Parathyroid adenoma (tissue), 2 donors: ENCODE measurements at regions not wholly inside any gene's neighbourhood (a gene's known extent, or its start where the extent isn't known, plus 50 kb on each side); places are given as distances from the start of the nearest gene placed in this dataset.

Experiments
- H2AFZ ChIP-seq: fragments of 300-600 bp; sonication (generic); one replicate; pipeline ENCODE4 v1.7.0; 2017; ENCODE audit warnings: antibody characterized with exemption, mild to moderate bottlenecking
- H3K27ac ChIP-seq: fragments of 300-600 bp; sonication (generic); one replicate; pipeline ENCODE4 v1.7.0; 2017
- H3K27me3 ChIP-seq: fragments of 300-600 bp; sonication (generic); one replicate; pipeline ENCODE4 v1.7.0; 2017; ENCODE audit warnings: low read length; ENCODE audit not compliant: control insufficient read depth, insufficient read depth
- H3K36me3 ChIP-seq: fragments of 300-600 bp; sonication (generic); one replicate; pipeline ENCODE4 v1.7.0; 2017; ENCODE audit warnings: low read length; ENCODE audit not compliant: control insufficient read depth, insufficient read depth
- H3K4me1 ChIP-seq: fragments of 300-600 bp; sonication (generic); one replicate; pipeline ENCODE4 v1.7.0; 2017; ENCODE audit warnings: control low read depth
- H3K4me2 ChIP-seq: fragments of 300-600 bp; sonication (generic); one replicate; pipeline ENCODE4 v1.7.0; 2017; ENCODE audit warnings: low read length
- H3K4me3 ChIP-seq: fragments of 300-600 bp; sonication (generic); one replicate; pipeline ENCODE4 v1.7.0; 2017; ENCODE audit warnings: low read depth, low read length
- H3K79me2 ChIP-seq: fragments of 300-600 bp; sonication (generic); one replicate; pipeline ENCODE4 v1.7.0; 2017; ENCODE audit warnings: control low read depth
- H3K9ac ChIP-seq: fragments of 300-600 bp; sonication (generic); one replicate; pipeline ENCODE4 v1.7.0; 2017; ENCODE audit warnings: mild to moderate bottlenecking
- H3K9me3 ChIP-seq: fragments of 300-600 bp; sonication (generic); one replicate; pipeline ENCODE4 v1.7.0; 2017; ENCODE audit warnings: low read length; ENCODE audit not compliant: control insufficient read depth
- CTCF ChIP-seq: fragments of 300-600 bp; sonication (generic); IDR thresholded peaks from one replicate; pipeline ENCODE4 v1.7.0; 2017; ENCODE audit warnings: antibody characterized with exemption, mild to moderate bottlenecking
- donor health status: primary hyperparathyroidism.

- no peak overlapping the region for H3K9ac ChIP-seq
- H3K9me3 ChIP-seq: no peaks in the 10 kb centered on the region
- H3K79me2 ChIP-seq: no peaks in the 10 kb centered on the region
- no peak overlapping the region for H3K4me2 ChIP-seq
- H3K27ac ChIP-seq: no peak overlapping the region
- H2AFZ ChIP-seq: no peak overlapping the region
- H3K36me3 ChIP-seq: no peaks in the 10 kb centered on the region
- H3K27me3 ChIP-seq: no peaks in the 10 kb centered on the region
- no peak for TF ChIP-seq CTCF
- no peaks in the 10 kb centered on the region for H3K4me1 ChIP-seq
- no peak overlapping the region for H3K4me3 ChIP-seq
Observed at GRCh38 chr4:81990898-81991297, 382.9 kb downstream of the HNRNPD start.

GRCh38 chr4:81990211-81990610, 383.6 kb downstream of the HNRNPD start:
- no peak for TF ChIP-seq CTCF

GRCh38 chr4:81989202-81989601, 384.6 kb downstream of the HNRNPD start:
- H3K4me1 ChIP-seq: no peaks in the 10 kb centered on the region
- no peak overlapping the region for H3K9ac ChIP-seq
- H3K79me2 ChIP-seq: no peaks in the 10 kb centered on the region
- no peaks in the 10 kb centered on the region for H3K27me3 ChIP-seq
- H3K9me3 ChIP-seq: no peaks in the 10 kb centered on the region
- TF ChIP-seq CTCF: no peak
- no peaks in the 10 kb centered on the region for H3K36me3 ChIP-seq
- no peak overlapping the region for H2AFZ ChIP-seq
- no peak overlapping the region for H3K4me2 ChIP-seq
- no peak overlapping the region for H3K27ac ChIP-seq
- no peak overlapping the region for H3K4me3 ChIP-seq

More at GRCh38 chr4:81990211-81990610, 383.6 kb downstream of the HNRNPD start:
- no peaks in the 10 kb centered on the region for H3K36me3 ChIP-seq
- H3K4me2 ChIP-seq: no peak overlapping the region
- H3K27ac ChIP-seq: no peak overlapping the region
- no peak overlapping the region for H2AFZ ChIP-seq
- H3K27me3 ChIP-seq: no peaks in the 10 kb centered on the region
- no peaks in the 10 kb centered on the region for H3K79me2 ChIP-seq
- H3K9ac ChIP-seq: no peak overlapping the region
- no peaks in the 10 kb centered on the region for H3K4me1 ChIP-seq
- no peak overlapping the region for H3K4me3 ChIP-seq
- H3K9me3 ChIP-seq: no peaks in the 10 kb centered on the region

GRCh38 chr4:81988178-81988577, 385.6 kb downstream of the HNRNPD start:
- Histone ChIP-seq H3K9ac (no peak overlapping the region), H3K27me3 (no peaks in the 10 kb centered on the region), H3K36me3 (no peaks in the 10 kb centered on the region), H3K9me3 (no peaks in the 10 kb centered on the region), H2AFZ (no peak overlapping the region), H3K4me1 (no peaks in the 10 kb centered on the region), H3K4me2 (no peak overlapping the region), H3K27ac (no peak overlapping the region), H3K79me2 (no peaks in the 10 kb centered on the region), H3K4me3 (no peak overlapping the region)
- TF ChIP-seq CTCF: no peak

- no peaks in the 10 kb centered on the region for H3K4me1 ChIP-seq
- no peak overlapping the region for H3K4me2 ChIP-seq
- no peaks in the 10 kb centered on the region for H3K79me2 ChIP-seq
- H3K36me3 ChIP-seq: no peaks in the 10 kb centered on the region
- H3K27ac ChIP-seq: no peak overlapping the region
- no peak overlapping the region for H3K9ac ChIP-seq
- TF ChIP-seq CTCF: no peak
- no peak overlapping the region for H3K4me3 ChIP-seq
- no peaks in the 10 kb centered on the region for H3K9me3 ChIP-seq
- no peak overlapping the region for H2AFZ ChIP-seq
- no peaks in the 10 kb centered on the region for H3K27me3 ChIP-seq
Observed at GRCh38 chr4:81984746-81985145, 389.0 kb downstream of the HNRNPD start.
